Common myeloid progenitor, CD34-positive (primary cell): ENCODE measurements at regions not wholly inside any gene's neighbourhood (a gene's known extent, or its start where the extent isn't known, plus 50 kb on each side); places are given as distances from the start of the nearest gene placed in this dataset.

Experiments
- CTCF ChIA-PET: fragments of 350-600 bp; sonication (Branson Sonifier 250); formaldehyde crosslinking; loops from one replicate; lab custom pipeline; 2021; ENCODE audit warnings: antibody characterized with exemption; lab: Charles Lee
- POLR2A ChIA-PET: fragments of 350-600 bp; sonication (Branson Sonifier 250); formaldehyde crosslinking; loops from one replicate; lab custom pipeline; 2021; ENCODE audit warnings: antibody characterized with exemption; lab: Charles Lee
- DNase-seq, 3 donors: peaks; one replicate each; pipeline versions ENCODE4 v3.0.0 to v3.0.0-alpha.2; 2013
- H3K27ac ChIP-seq, 2 experiments: 1 replicate in 1 of 2; 2 replicates in 1 of 2; pipeline ENCODE4 v1.7.0; 2013; ENCODE audit warnings: inconsistent platforms in 2 of 2, low read length in 2 of 2, mild to moderate bottlenecking in 2 of 2, low read depth in 1 of 2, moderate library complexity in 1 of 2; ENCODE audit not compliant: severe bottlenecking in 2 of 2, insufficient read depth in 1 of 2, poor library complexity in 1 of 2
- H3K27me3 ChIP-seq, 5 experiments: replicated peaks in 2 of 5; 1 replicate in 3 of 5; 2 replicates in 2 of 5; pipeline versions ENCODE4 v1.6.1 to v1.7.0; 2013; ENCODE audit warnings: low read length in 4 of 5, mild to moderate bottlenecking in 2 of 5, moderate library complexity in 2 of 5, inconsistent platforms in 1 of 5; ENCODE audit not compliant: insufficient read depth in 5 of 5, control insufficient read depth in 4 of 5
- H3K36me3 ChIP-seq, 4 experiments: 1 replicate in 2 of 4; 2 replicates in 2 of 4; pipeline versions ENCODE4 v1.6.1 to v1.7.0; 2013; ENCODE audit warnings: low read length in 3 of 4, control low read depth in 1 of 4, mild to moderate bottlenecking in 1 of 4; ENCODE audit not compliant: control insufficient read depth in 4 of 4, insufficient read depth in 4 of 4
- H3K4me1 ChIP-seq, 4 experiments: 1 replicate in 3 of 4; 2 replicates in 1 of 4; pipeline versions ENCODE4 v1.6.1 to v1.7.1; 2013; ENCODE audit warnings: low read length in 3 of 4, mild to moderate bottlenecking in 3 of 4, control low read depth in 1 of 4, inconsistent platforms in 1 of 4, moderate library complexity in 1 of 4; ENCODE audit not compliant: control insufficient read depth in 4 of 4, insufficient read depth in 4 of 4; ENCODE audit errors: control extremely low read depth in 1 of 4
- H3K4me3 ChIP-seq, 7 experiments: 1 replicate in 4 of 7; 2 replicates in 3 of 7; pipeline versions ENCODE4 v1.5.1 to v1.7.0; 2013; ENCODE audit warnings: mild to moderate bottlenecking in 7 of 7, low read length in 6 of 7, moderate library complexity in 6 of 7, inconsistent platforms in 2 of 7, low read depth in 2 of 7, control low read depth in 1 of 7; ENCODE audit not compliant: insufficient read depth in 4 of 7, control insufficient read depth in 1 of 7; ENCODE audit errors: extremely low read depth in 1 of 7
- H3K9me3 ChIP-seq, 5 experiments: 1 replicate in 4 of 5; 2 replicates in 1 of 5; pipeline versions ENCODE4 v1.6.1 to v1.7.1; 2013; ENCODE audit warnings: low read length in 4 of 5, mild to moderate bottlenecking in 2 of 5, inconsistent platforms in 1 of 5, low read depth in 1 of 5, moderate library complexity in 1 of 5; ENCODE audit not compliant: control insufficient read depth in 4 of 5, insufficient read depth in 2 of 5; ENCODE audit errors: control extremely low read depth in 1 of 5
- WGBS: methylation state at CpG from one replicate; pipeline ENCODE4 v1.1.5; 2013; ENCODE audit not compliant: insufficient coverage; 5-methylcytosine and 5-hydroxymethylcytosine counted together

DNA sequence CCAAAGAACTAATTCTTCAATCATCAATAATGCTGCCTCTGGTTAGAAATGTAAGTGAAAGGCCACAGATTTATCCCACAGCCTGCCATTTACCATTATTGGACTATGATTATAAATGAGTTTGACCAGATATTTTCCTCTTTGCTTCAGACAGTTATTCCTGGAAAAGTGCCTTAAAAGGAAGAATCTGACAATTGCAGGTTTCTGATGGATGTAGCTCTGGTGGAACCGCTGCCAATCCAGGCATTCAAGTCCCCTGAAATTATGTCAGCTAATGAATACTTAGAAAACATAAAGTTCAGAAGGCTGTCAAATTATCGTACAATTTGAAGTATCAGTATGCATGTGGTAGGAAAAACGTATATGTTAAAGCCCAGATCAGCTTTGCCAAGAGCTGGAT, 78.2 kb upstream of the NR4A3 start:
- H3K36me3 ChIP-seq: no peaks in the 10 kb centered on the region
- H3K27ac ChIP-seq: no peak overlapping the region
- no peak overlapping the region for H3K4me3 ChIP-seq
- no peaks in the 10 kb centered on the region for H3K27me3 ChIP-seq
- H3K4me1 ChIP-seq: peaks cover 2 to 19% (median 7%) of the 10 kb centered on the region in 4 experiments
- no peak for DNase-seq
- ChIA-PET CTCF (interaction anchor here (0.7 to 1.6 kb wide), 2 partner anchors 13 to 30 kb away, joined by 3 read pairs; no protein-coding TSS in a partner anchor), POLR2A (no interaction called here)
- H3K9me3 ChIP-seq: no peaks in the 10 kb centered on the region
- WGBS: no CpG with 5 or more reads among the region's 3 CpGs

DNA sequence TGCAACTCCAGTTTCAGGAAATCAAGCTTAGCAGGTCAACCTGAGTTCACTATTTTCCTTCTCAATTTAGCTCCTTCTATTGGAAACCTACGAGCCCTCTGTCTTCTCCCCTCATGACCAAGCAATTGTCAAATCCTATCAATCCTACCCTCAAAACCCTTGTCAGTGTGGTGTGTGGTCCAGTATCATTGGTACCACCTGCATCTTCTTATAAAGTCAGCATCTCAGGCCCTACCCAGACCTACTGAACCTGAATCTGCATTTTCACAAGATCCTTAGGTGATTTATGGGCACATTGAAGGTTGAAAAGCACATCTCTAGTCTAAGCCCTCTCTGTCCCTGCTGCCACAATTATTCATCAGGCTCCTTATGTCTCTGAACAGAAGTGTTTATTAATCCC, 77.6 kb upstream of the NR4A3 start:
- 100% methylated on average over 1 of the region's 1 CpG for WGBS
- DNase-seq: no peak
- H3K4me3 ChIP-seq: no peak overlapping the region
- H3K27ac ChIP-seq: no peak overlapping the region
- ChIA-PET CTCF (no interaction called here), POLR2A (no interaction called here)
- H3K27me3 ChIP-seq: no peaks in the 10 kb centered on the region
- no peaks in the 10 kb centered on the region for H3K9me3 ChIP-seq
- H3K36me3 ChIP-seq: no peaks in the 10 kb centered on the region
- H3K4me1 ChIP-seq: peaks cover 0 to 13% (median 1%) of the 10 kb centered on the region in 4 experiments

DNA sequence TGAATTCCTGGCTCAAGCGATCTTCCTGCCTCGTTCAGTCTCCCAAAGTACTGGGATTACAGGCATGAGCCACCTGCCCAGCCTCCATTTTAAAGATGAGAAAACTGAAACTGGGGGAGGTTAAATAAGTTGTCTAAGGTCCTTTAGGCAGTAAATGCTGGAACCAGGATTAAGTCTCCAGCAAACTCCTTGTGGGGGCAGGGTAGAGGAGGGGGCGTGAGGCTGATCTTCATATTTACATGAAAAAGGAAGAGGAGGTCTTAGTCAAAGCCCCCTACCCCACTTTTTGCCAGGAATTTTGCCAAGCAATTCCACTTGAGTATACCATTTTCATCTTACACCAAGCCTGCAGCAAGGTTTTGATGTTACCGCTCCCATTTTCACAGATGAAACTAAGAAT, 76.6 kb upstream of the NR4A3 start:
- Histone ChIP-seq H3K36me3 (no peaks in the 10 kb centered on the region), H3K9me3 (no peaks in the 10 kb centered on the region), H3K4me1 (peaks cover 0 to 9% (median 0%) of the 10 kb centered on the region in 4 experiments), H3K27ac (no peak overlapping the region), H3K4me3 (no peak overlapping the region), H3K27me3 (no peaks in the 10 kb centered on the region)
- POLR2A ChIA-PET: interaction anchor here (0.6 to 0.7 kb wide), 2 partner anchors 11 to 603 kb away, joined by 3 to 4 read pairs; no protein-coding TSS in a partner anchor
- DNase-seq: no peak
- CTCF ChIA-PET: no interaction called here
- WGBS: 95% methylated on average over 2 of the region's 4 CpGs

DNA sequence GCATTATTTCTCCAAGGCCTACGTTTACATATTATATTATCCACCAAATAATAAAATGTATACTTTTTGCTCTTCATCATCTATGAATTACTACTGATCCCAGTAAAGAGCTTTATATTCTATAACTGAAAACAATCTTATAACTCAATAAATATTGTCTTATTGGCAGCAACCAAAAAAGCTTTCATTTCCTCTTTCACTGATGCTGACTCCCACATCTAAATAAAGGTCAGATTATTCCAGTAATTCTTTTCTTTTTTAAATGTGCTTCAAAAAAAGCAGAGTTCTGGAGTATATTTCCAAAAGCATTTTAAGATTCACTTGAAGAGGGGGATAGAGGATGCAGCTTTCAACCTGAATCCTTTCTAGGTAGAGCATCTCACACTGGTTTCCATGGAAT, 75.3 kb upstream of the NR4A3 start:
- no peak for DNase-seq
- ChIA-PET POLR2A (no interaction called here), CTCF (no interaction called here)
- H3K27me3 ChIP-seq: no peaks in the 10 kb centered on the region
- no peak overlapping the region for H3K4me3 ChIP-seq
- no peak overlapping the region for H3K27ac ChIP-seq
- no peaks in the 10 kb centered on the region for H3K9me3 ChIP-seq
- no peaks in the 10 kb centered on the region for H3K36me3 ChIP-seq
- H3K4me1 ChIP-seq: peaks cover 0 to 4% (median 0%) of the 10 kb centered on the region in 4 experiments
- WGBS: no CpG with 5 or more reads among the region's 1 CpG

DNA sequence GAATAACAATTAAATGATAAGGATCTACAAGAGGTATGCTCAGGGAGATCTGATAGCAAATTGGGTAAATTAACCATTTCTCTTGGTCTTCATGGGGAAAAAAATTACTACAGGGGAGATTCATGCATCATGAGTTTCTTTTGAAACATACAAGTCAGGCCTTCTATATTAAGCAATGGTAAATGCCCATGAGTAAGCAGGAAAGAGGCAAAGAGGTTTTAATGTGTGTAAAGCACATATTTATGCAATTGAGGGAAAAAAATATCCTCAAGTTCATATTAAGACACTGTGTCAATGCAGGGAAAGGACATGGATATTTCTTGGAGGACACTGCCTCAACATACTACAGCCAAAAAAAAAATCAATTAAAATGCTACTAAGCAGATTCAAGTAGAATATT, 73.4 kb upstream of the NR4A3 start:
- Histone ChIP-seq H3K36me3 (no peaks in the 10 kb centered on the region), H3K4me1 (peaks cover 0 to 4% (median 0%) of the 10 kb centered on the region in 4 experiments), H3K9me3 (no peaks in the 10 kb centered on the region), H3K27me3 (no peaks in the 10 kb centered on the region), H3K4me3 (no peak overlapping the region), H3K27ac (no peak overlapping the region)
- peak in 1 of 3 donors; percentile 38 for DNase-seq
- ChIA-PET CTCF (no interaction called here), POLR2A (no interaction called here)

DNA sequence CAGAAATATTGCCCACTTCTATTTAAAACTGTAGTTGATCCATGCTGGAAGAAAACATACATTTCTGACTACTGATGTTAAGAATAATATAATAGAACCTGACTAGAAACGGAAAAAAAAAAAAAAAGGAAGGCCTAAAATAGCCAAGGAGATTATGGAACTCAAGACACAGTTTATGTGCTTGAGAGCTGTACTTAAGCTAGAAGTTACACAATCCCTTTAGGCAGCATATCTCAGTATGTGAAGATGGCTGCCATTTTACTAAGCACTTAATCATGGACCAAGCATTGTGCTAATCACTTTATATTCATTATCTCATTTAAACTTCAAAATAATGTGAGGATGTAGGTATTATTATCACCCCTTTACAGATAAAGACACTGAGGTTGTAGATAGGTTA, 73.0 kb upstream of the NR4A3 start:
- DNase-seq: peak in 1 of 3 donors; percentile 19
- no CpG with 5 or more reads among the region's 1 CpG for WGBS
- peaks cover 0 to 4% (median 0%) of the 10 kb centered on the region in 4 experiments for H3K4me1 ChIP-seq
- H3K36me3 ChIP-seq: no peaks in the 10 kb centered on the region
- no peak overlapping the region for H3K4me3 ChIP-seq
- POLR2A ChIA-PET: no interaction called here
- no peak overlapping the region for H3K27ac ChIP-seq
- no peaks in the 10 kb centered on the region for H3K9me3 ChIP-seq
- CTCF ChIA-PET: no interaction called here
- no peaks in the 10 kb centered on the region for H3K27me3 ChIP-seq

DNA sequence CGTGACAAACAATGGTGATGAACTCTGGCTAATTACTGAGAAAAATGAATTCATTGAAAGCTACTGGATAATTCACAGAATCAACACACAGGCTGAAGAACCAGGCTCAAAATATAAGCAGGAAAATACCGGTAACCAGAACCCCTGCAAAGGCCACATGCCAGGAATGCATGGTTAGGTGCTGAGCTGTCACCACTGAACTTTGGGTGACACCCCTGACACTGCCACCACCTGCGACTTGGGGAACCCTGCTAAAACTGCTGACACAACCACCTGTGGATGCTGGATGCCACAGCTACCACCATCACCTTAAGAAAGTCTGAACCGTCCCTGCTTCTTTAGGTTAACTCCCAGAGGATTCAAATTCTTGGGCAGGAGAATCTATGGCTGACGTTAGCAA, 72.0 kb upstream of the NR4A3 start:
- Histone ChIP-seq H3K36me3 (no peaks in the 10 kb centered on the region), H3K4me1 (peaks cover 0 to 4% (median 0%) of the 10 kb centered on the region in 4 experiments), H3K9me3 (no peaks in the 10 kb centered on the region), H3K27ac (no peak overlapping the region), H3K4me3 (no peak overlapping the region), H3K27me3 (no peaks in the 10 kb centered on the region)
- CTCF ChIA-PET: no interaction called here
- WGBS: 96% methylated on average over 4 of the region's 5 CpGs
- no peak for DNase-seq
- POLR2A ChIA-PET: no interaction called here
